ENCODE measurements at regions not wholly inside any gene's neighbourhood (a gene's known extent, or its start where the extent isn't known, plus 50 kb on each side); places are given as distances from the start of the nearest gene placed in this dataset.

DNA sequence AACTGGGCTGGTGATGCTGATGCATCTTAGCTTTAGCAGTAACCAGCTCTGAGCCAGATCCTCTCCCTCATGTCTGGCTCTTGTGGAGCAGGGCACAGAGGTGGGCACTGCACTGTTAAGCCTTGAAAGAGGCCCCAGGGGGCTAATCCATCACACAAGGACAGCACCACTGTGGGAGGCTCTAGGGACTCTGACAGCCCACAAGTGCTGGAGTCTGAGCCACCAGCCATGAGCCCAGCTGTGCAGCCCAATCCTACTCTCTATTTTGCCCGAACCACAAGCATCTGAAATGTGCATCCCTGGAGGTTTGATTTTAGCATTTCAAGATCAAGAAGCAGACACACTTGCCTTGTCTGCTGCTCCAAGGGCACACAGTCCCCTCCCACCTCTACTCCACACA, 407.1 kb upstream of the TRPC7 start:
- TF ChIP-seq POLR2AphosphoS5 (IDR thresholded peaks at IDR 0.05; ENCODE audit: low read depth, low read length) (no peak), PAX5 (IDR thresholded peaks at IDR 0.05; ENCODE audit: insufficient read depth, low read length, severe bottlenecking) (no peak)

Measured in GM12891 (cell line).